ENCODE measurements at regions not wholly inside any gene's neighbourhood (a gene's known extent, or its start where the extent isn't known, plus 50 kb on each side); places are given as distances from the start of the nearest gene placed in this dataset.

DNA sequence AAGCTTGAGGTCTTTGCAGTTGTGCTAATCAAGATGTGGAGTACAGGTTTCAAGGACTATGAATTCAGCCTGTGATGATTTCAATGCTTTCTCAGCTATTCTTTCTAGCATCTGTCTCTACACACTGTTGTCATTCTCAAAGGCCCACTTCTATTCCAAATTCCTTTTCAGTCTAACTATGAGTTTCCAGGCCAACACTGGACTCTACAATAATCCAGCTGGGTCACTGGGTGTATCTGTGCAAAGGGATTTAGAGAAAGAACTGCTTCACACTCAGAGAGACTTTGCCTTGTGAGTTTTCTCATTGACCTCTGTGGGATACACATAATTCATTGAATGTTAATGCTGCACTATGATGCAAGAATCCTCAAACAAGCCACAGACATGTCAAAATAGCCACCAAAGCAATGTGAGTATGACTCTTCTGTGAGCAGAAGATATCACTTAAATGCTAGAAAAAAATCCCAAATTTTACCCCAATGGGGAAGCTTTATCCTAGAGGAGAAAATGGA, 171.8 kb upstream of the CLNK start:
- H3K9me3 Mint-ChIP-seq, result peaks cover 67% of the 10 kb centered on the region
- no peak for ATAC-seq

More for the DNA sequence above, 171.8 kb upstream of the CLNK start:
- CTCF ChIA-PET, result no interaction called here
- Mint-ChIP-seq H3K4me3 (no peak overlapping the region), H3K36me3 (peaks cover 44% of the 10 kb centered on the region), H3K27me3 (ENCODE audit: low read depth) (no peaks in the 10 kb centered on the region; the same call in 1 of the 2 replicates), H3K27ac (no peak overlapping the region), H3K4me1 (no peaks in the 10 kb centered on the region)
- TF ChIP-seq, protein P1, sequence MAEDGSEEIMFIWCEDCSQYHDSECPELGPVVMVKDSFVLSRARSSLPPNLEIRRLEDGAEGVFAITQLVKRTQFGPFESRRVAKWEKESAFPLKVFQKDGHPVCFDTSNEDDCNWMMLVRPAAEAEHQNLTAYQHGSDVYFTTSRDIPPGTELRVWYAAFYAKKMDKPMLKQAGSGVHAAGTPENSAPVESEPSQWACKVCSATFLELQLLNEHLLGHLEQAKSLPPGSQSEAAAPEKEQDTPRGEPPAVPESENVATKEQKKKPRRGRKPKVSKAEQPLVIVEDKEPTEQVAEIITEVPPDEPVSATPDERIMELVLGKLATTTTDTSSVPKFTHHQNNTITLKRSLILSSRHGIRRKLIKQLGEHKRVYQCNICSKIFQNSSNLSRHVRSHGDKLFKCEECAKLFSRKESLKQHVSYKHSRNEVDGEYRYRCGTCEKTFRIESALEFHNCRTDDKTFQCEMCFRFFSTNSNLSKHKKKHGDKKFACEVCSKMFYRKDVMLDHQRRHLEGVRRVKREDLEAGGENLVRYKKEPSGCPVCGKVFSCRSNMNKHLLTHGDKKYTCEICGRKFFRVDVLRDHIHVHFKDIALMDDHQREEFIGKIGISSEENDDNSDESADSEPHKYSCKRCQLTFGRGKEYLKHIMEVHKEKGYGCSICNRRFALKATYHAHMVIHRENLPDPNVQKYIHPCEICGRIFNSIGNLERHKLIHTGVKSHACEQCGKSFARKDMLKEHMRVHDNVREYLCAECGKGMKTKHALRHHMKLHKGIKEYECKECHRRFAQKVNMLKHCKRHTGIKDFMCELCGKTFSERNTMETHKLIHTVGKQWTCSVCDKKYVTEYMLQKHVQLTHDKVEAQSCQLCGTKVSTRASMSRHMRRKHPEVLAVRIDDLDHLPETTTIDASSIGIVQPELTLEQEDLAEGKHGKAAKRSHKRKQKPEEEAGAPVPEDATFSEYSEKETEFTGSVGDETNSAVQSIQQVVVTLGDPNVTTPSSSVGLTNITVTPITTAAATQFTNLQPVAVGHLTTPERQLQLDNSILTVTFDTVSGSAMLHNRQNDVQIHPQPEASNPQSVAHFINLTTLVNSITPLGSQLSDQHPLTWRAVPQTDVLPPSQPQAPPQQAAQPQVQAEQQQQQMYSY (CRISPR knock-in tag; IDR thresholded peaks at IDR 0.05), result no peak
- no peak for TF ChIP-seq ZNF416 (CRISPR knock-in tag; IDR thresholded peaks at IDR 0.05)
- no peak for TF ChIP-seq MXD4 (CRISPR knock-in tag; IDR thresholded peaks at IDR 0.05; ENCODE audit: borderline replicate concordance)
- TF ChIP-seq PRRX2 (CRISPR knock-in tag; IDR thresholded peaks at IDR 0.05), result no peak
- TF ChIP-seq OVOL2 (CRISPR knock-in tag; IDR thresholded peaks at IDR 0.05; ENCODE audit: borderline replicate concordance), result no peak
- TF ChIP-seq PREB (CRISPR knock-in tag; IDR thresholded peaks at IDR 0.05; ENCODE audit: borderline replicate concordance), result no peak
- TF ChIP-seq TP53 (CRISPR knock-in tag; IDR thresholded peaks at IDR 0.05), result no peak
- TF ChIP-seq, protein P2, sequence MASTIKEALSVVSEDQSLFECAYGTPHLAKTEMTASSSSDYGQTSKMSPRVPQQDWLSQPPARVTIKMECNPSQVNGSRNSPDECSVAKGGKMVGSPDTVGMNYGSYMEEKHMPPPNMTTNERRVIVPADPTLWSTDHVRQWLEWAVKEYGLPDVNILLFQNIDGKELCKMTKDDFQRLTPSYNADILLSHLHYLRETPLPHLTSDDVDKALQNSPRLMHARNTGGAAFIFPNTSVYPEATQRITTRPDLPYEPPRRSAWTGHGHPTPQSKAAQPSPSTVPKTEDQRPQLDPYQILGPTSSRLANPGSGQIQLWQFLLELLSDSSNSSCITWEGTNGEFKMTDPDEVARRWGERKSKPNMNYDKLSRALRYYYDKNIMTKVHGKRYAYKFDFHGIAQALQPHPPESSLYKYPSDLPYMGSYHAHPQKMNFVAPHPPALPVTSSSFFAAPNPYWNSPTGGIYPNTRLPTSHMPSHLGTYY (CRISPR knock-in tag; IDR thresholded peaks at IDR 0.05), result no peak
- no peak for TF ChIP-seq ZNF671 (CRISPR knock-in tag; IDR thresholded peaks at IDR 0.05)
- TF ChIP-seq, protein P3, sequence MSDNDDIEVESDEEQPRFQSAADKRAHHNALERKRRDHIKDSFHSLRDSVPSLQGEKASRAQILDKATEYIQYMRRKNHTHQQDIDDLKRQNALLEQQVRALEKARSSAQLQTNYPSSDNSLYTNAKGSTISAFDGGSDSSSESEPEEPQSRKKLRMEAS (CRISPR knock-in tag; IDR thresholded peaks at IDR 0.05), result no peak
- TF ChIP-seq, protein P4, sequence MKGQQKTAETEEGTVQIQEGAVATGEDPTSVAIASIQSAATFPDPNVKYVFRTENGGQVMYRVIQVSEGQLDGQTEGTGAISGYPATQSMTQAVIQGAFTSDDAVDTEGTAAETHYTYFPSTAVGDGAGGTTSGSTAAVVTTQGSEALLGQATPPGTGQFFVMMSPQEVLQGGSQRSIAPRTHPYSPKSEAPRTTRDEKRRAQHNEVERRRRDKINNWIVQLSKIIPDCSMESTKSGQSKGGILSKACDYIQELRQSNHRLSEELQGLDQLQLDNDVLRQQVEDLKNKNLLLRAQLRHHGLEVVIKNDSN (CRISPR knock-in tag; IDR thresholded peaks at IDR 0.05), result no peak
- TF ChIP-seq ATF1 (CRISPR knock-in tag; IDR thresholded peaks at IDR 0.05), result no peak
- TF ChIP-seq ZNF232 (CRISPR knock-in tag; IDR thresholded peaks at IDR 0.05), result no peak
- no peak for TF ChIP-seq E2F5 (CRISPR knock-in tag; IDR thresholded peaks at IDR 0.05)
- no peak for TF ChIP-seq ZBTB43 (CRISPR knock-in tag; IDR thresholded peaks at IDR 0.05)
- TF ChIP-seq, protein P5, sequence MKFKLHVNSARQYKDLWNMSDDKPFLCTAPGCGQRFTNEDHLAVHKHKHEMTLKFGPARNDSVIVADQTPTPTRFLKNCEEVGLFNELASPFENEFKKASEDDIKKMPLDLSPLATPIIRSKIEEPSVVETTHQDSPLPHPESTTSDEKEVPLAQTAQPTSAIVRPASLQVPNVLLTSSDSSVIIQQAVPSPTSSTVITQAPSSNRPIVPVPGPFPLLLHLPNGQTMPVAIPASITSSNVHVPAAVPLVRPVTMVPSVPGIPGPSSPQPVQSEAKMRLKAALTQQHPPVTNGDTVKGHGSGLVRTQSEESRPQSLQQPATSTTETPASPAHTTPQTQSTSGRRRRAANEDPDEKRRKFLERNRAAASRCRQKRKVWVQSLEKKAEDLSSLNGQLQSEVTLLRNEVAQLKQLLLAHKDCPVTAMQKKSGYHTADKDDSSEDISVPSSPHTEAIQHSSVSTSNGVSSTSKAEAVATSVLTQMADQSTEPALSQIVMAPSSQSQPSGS (CRISPR knock-in tag; IDR thresholded peaks at IDR 0.05; ENCODE audit: borderline replicate concordance, low read depth), result no peak
- TF ChIP-seq, protein P6, sequence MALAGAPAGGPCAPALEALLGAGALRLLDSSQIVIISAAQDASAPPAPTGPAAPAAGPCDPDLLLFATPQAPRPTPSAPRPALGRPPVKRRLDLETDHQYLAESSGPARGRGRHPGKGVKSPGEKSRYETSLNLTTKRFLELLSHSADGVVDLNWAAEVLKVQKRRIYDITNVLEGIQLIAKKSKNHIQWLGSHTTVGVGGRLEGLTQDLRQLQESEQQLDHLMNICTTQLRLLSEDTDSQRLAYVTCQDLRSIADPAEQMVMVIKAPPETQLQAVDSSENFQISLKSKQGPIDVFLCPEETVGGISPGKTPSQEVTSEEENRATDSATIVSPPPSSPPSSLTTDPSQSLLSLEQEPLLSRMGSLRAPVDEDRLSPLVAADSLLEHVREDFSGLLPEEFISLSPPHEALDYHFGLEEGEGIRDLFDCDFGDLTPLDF (CRISPR knock-in tag; IDR thresholded peaks at IDR 0.05), result no peak
- TF ChIP-seq ZNF263 (CRISPR knock-in tag; IDR thresholded peaks at IDR 0.05; ENCODE audit: low read depth), result no peak
- POLR2A ChIA-PET, result no interaction called here
- no peak for DNase-seq (ENCODE audit: low spot score)
